ENCODE measurements at regions not wholly inside any gene's neighbourhood (a gene's known extent, or its start where the extent isn't known, plus 50 kb on each side); places are given as distances from the start of the nearest gene placed in this dataset.

DNA sequence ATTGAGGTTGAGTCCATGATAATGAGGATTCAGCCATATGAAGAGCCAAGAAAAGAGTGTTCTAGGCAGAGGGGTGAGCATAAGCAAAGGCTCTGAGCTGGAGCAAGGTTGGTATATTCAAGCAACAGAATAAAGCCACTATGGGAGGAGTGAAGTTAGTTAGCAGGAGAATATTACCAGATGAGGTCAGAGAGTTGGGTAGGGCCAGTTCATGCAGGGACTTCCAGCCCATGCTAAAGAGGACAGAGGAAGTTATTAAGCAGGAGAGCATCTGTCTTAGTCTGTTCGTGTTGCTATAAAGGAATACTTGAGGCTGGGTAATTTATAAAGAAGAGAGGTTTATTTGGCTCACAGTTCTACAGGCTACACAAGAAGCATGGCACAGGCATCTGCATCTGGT, 57.1 kb upstream of the ATG10 start:
- no peak for DNase-seq (ENCODE audit: low read depth, low spot score)

DNA sequence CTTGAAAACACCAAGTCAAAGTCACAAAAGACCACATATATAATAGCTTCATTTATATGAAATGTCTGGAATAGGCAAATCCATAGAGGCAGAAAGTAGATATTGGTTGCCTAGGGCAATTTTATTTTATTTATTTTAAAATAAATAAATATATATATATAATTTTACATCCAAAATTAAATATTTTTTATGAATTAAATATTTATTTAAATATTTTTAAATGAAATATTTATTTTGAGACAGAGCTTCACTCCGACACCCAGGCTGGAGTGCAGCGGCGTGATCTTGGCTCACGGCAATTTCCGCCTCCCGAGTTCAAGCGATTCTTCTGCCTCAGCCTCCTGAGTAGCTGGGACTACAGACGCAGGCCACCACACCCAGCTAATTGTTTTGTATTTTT, 58.9 kb upstream of the ATG10 start:
- DNase-seq (ENCODE audit: low read depth, low spot score), result no peak

DNA sequence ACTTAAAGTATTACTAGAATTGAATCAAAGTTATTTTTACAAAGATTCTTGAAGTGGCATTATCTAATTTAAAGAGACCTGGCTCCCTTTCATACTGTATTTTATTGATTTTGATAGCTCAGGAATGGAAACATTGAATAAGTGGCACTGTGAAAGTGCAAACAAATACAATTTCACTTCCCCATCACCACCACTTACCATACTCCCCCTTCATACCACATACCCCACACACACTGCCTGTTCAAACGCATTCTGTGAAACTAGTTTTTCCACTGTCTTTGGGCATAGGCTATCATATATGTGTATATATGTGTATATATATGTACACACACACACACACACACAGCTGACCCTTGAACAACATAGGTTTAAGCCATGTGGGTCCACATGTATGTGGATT, 62.1 kb upstream of the ATG10 start:
- no peak for DNase-seq (ENCODE audit: low read depth, low spot score)

DNA sequence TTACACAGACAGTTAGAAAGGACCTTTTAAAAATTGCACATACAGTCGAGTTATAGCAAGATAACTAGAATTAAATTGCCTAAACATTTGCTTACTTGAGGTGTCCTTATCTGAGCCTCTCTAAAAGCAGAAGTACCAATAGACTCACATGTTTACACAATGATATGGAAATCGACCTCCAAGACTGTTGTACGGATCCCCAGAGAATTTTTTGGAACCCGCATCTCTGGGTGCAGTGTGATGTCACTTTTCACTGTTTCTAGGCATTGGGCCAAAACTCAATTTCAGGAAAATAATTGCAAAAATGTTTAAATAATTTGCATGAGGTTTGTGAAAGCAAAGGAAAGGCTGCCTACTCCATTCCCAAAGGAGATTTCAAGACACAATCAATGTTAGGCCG, 63.1 kb upstream of the ATG10 start:
- DNase-seq (ENCODE audit: low read depth, low spot score), result no peak

DNA sequence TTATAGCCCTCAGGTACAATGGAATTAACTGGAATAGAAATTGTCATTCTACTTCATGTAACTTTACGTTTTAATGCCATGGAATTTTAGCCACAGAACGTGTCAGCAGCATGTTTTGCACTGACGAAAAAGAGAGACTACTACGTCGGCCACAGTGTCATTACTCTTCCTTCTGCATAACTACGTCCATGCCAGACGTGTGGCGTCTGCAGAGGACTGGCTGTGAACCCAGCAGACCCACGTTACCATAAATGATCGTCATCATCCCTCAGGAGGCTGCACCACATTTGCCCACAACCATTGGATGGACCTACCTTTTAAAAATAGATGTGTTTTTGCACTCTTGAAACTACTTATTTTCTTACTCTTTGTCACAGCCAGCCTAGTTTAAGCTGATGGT, 63.8 kb upstream of the ATG10 start:
- DNase-seq (ENCODE audit: low read depth, low spot score), result no peak

DNA sequence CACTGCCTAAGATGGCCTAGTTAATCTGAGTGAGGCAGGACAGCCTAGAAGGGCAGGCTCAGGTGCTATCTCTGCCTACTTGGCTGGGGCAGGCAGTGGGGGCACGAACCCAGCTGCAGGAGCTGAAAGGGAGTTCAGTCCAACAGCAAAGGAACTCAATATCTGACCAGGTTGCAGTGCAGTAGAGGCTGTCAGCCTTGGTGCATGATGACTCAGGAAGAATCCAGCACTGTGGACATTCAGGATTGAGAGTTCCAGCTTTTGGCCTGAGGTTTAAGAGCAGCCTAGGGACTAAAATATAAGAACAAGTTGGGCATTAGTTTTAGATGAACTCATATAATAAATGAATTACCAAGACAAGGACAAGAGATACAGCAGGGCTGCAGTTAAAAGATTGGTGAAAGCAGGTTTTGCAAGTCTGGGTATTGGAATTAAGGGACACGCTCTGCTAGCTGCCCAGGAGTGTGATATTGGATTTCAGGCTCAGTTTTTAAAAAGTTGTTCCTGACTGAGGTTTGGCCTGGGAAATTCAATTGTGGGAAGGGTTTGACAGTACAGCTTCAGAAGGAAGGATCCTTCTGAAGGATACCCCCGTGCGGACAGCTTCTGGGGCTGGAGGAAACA, 64.7 kb upstream of the ATG10 start:
- DNase-seq (ENCODE audit: low read depth, low spot score), result no peak

DNA sequence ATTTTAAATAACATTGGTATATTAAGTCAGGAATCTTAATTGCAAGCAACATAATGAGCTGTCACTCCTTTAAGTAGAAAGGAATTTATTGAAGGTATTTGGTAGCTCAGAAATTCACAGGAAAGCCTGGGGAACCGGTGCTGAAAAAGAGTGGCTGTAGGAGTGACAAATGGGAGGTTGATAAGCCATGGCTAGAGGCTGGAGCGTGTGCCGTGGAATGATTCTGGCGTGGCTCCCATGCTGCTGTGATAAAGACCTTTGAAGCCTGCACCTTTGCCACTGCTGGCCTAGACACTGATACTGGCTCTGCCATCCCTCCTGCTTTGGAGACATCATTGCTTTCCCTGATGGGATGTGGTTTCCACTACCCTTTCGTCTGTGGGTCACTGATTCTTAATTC, 65.7 kb upstream of the ATG10 start:
- no peak for DNase-seq (ENCODE audit: low read depth, low spot score)

DNA sequence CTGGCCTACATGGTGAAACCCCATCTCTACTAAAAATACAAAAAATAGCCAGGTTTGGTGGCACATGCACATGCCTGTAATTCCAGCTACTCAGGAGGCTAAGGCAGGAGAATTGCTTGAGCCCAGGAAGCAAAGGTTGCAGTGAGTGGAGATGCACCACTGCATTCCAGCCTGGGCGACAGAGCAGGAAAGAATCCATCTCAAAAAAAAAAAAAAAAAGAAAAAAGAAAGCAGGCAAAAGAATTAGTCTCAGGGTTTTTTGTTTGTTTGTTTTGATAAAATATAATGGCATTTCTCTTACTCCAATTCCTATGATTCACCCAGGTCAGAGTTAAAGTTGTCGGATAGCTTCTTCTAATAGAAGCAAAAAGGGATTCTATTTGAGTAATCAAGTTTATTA, 67.0 kb upstream of the ATG10 start:
- DNase-seq (ENCODE audit: low read depth, low spot score), result no peak

DNA sequence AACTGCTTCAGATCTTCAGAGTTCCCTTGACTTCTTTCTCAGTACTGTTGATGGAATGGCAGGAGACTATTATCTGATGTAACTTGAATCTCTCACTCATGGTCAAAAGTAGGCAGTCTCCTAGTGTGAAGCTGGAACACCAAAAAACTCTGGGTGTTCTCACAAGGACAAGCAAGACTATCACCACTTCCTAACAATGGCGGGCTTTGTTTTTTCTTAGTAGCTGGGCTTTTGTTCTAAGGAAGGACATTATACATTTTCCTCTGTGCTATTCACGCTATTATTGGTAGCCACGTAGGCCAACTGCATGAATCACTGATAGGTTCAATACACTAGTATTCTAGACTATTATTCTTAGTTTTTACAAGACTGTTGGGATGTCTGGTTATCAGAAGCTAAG, 67.7 kb upstream of the ATG10 start:
- no peak for DNase-seq (ENCODE audit: low read depth, low spot score)

DNA sequence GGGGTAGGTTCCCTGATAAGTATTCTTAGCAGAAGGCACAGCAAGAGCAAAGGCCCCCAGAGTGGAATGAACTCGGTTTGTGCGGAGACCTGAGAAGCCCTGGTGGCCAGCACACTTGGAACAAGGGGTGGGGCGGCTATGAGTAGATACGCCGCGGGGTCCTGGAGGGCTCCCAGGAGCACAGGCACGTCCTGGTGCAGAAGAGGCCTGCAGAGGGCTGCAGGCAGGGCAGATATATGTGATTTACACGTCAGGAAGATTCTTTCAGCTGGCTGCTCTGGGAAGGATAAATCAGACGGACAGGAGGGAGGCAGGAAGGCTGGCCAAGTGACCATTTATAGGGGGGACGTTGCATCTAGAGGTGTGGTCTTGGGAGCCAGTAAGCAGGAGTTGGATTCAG, 70.2 kb upstream of the ATG10 start:
- DNase-seq (ENCODE audit: low read depth, low spot score), result no peak

DNA sequence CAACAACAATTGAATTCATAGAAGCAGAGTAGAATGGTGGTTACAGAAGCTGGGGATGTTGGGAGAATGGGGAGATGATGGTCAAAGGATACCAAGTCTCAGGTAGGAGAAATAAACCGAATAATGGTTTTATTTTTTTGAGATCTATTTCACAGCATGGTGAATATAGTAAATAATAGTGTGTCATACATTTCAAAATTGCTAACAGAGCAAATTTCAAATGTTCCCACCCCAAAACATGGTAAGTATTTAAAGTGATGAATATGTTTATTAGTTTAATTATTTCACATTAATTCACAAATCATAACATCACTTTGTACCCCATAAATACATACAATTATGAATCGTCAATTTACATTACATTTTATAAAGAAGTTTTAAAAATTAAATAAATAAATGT, 72.7 kb upstream of the ATG10 start:
- DNase-seq (ENCODE audit: low read depth, low spot score), result no peak

DNA sequence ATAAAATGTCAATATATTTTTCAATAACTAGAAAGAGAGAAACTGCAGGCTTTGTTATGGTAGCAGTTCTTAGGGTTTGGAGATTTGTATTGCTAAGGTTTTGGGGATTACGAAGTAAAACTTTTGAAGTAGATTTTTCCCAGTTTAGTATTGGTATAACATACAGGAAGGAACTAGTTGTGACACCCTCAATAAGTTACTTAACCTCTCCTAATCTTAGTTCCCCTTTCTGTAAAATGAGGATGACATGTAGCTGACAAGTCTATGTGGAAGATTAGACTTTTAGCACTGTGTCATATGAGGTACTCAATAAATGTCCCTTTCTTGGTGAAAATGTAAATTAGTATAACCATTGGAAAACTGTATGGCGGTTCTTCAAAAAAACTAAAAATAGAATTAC, 73.4 kb upstream of the ATG10 start:
- DNase-seq (ENCODE audit: low read depth, low spot score), result no peak

DNA sequence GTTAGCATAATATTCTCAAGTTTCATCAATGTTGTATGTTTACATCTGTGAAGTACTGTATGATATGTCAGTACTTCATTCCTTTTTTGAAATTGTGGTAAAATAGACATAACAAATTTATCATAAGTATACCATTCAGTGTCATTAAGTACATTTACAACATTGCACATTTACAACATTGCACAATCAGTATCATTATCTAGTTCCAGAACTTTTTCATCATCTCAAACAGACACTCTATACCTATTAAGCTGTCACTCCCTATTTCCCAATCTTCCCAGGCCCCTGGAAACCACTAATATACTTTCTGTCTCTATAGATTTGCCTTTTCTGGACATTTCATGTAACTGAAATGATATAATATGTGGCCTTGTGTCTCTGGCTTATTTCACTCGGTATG, 75.1 kb upstream of the ATG10 start:
- DNase-seq (ENCODE audit: low read depth, low spot score), result no peak

DNA sequence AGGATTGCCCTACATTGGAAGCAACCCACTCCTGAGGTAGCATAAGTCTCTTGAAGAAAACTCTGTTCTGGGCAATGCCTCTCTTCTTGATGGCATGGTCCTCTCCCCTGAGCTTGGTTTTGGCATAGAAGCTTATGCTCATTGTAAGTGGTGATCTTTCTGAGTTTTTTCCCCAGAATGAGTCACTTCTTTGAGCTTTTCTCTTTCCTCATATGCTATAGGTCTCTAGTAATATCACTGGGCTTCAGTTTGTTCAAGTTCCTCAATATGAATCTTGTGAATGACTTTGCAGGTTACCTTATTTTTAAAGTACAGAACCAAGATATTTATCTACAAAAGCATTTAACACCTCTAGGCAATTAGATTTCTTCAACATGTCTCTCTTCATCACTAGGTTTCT, 76.5 kb upstream of the ATG10 start:
- DNase-seq (ENCODE audit: low read depth, low spot score), result no peak

DNA sequence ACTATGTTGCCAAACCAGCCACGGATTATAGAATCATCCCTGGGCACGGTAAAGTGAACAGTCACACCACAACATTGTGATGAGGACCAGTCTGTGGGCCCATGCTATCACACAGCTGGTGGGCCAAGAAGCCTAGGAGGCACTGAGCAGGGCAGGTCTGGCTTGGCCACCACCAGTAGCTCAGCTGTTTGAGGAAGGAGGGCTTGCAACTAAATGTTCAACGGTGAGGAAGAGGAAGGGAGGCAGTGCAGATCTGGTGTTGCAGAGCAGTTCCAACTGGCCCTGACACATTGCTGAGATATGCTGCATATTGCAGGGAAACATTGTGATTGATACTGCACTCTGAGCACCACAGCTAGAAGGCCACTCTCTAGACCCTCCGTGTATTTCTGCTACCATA, 77.9 kb upstream of the ATG10 start:
- no peak for DNase-seq (ENCODE audit: low read depth, low spot score)

DNA sequence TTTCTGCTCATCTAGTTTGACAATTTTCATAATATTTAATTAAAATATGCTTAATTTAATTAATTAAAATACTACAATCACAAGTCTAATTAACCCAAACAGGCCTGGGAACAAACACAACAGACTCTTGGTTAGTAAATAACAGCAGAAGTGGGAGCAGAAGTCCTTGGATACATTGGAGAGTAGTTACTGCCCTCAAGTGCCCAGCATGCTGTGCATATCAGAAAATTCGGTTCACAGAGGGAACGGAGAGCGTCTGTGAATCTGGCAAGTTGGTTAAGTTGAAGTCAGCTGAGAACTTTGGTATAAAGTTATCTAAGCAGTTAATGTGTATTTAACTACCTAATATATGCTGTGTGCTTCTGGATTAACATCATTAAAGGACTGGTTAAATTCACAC, 87.0 kb upstream of the ATG10 start:
- no peak for DNase-seq (ENCODE audit: low read depth, low spot score)

DNA sequence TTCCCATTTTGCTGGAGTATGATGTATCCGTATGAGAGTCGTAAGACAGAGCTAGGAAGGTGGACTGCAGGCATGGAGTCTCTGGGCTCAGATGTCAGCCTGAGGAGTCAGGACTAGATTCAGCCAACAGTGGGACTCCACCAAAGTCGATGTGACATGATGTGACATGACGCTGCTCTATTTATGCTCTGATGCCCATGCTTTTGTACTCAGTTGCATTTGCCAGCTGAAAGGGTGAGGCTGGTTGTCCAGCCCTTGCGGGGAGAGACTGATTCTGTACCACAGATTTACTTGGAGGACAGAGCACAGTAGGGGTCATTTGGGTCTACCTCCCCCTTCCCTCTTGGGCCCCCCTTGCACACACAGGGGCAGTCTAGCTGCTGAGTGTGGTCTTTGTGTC, 88.5 kb upstream of the ATG10 start:
- DNase-seq (ENCODE audit: low read depth, low spot score), result no peak

DNA sequence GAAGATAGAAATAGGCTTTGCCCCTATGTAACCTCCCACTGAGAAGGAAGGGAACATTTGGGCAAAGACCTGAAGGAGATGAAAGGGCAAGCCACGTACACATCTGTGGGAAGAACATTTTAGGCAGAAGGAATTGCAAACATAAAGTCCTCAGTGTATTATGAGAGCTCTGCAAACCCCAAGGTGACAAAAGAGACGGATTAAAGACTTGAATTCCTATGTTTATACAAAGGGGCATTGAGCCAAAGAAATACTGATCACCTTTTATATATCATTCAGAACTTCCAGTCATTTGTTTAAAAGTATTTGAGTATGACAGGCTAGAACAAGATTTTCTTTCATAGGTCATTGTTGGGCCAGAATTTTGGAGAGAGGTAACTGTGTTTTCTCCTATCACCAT, 90.2 kb upstream of the ATG10 start:
- DNase-seq (ENCODE audit: low read depth, low spot score), result no peak

DNA sequence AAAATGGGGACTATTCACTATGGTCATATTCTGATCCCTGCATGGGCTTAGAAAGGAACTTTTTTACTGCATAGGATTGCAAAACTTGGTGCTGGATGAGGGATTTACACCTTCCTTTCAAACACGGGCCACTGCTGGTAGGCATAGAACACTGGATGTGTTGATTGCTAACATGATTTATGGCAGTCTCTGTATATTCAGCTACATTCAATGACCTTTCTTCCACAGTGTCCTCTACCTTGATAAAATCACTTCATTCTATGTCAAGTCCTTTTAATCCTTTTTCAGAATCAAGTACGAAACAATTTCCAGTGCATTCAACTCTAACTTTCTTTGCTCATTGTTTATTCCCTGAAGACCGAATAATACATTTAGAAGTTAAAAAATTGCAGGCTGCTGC, 91.9 kb upstream of the ATG10 start:
- DNase-seq (ENCODE audit: low read depth, low spot score), result no peak

DNA sequence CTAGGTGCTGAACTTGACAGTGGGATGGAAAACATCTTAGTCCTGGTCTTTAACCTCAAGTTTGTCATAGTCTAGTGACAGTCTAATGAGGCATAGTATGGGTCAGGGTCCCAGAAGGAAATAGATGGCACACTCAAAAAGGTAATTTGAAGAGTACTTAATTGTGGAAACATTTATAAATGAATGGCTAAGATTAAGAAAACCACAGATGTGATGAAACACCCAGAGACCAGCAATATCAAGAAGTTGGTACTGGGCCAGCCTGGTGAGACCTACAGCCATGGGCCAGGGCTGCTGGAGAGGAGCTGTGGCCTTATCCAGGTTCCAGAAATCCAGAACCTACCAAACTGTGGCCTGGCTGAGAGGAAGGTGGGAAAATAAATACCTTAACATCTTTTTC, 93.5 kb upstream of the ATG10 start:
- no peak for DNase-seq (ENCODE audit: low read depth, low spot score)

DNA sequence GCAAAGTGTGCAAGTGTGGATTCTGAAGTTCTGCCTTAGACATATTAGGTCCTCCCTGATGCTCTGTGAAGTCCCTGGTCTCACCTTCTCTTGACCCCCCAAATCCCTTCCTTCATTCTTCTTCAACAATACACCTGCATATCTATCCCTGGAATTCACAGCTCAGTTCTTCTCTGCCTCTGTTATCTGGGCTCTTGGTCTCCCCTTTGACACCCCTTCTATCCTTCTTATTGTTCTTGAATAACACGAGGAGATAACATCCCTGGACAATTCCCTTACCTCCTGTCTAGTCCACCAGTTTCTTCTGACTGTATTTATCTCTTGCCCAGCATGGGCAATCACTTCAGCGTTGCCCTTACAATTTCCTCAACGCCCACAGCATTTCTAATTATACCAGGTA, 104.8 kb upstream of the ATG10 start:
- DNase-seq (ENCODE audit: low read depth, low spot score), result no peak

DNA sequence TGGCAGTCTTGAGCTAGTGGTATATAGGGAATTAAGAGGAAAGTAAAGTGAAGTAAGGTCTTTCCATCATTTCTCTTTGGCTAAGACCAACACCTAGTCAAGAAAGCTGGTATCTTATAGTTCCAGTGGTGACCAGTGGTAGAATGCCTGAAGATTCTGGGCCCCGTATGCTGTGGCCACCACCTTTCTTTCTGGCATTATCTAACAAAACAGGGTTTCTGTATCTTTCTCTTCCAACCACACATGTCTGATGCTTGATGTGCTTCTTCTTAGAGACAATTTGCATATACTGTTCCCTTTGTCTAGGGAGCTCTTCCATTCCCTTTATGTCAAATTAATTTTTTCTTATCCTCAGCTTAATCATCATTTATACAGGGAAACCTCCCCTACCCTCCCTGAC, 109.9 kb upstream of the SSBP2 start:
- no peak for DNase-seq (ENCODE audit: low read depth, low spot score)

DNA sequence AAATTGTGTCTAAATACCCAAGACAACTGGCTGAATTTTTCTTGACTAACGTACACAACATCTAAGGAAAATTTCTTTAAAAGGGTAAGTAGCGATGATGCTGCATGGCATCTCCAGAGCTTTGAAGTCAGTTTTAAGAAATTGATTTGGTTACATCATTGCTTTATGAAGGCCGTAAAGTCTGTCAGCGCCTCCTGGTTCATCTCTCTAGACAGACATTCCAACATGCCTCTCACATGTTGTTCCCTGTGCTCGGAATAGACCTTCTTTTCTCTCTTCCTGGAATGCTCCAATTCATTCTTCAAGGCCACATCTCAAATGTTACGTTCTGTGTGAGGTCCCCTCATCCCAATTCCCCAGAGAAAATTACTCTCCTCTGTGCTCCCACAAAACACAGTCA, 108.7 kb upstream of the SSBP2 start:
- DNase-seq (ENCODE audit: low read depth, low spot score), result no peak
